ENCODE measurements at regions not wholly inside any gene's neighbourhood (a gene's known extent, or its start where the extent isn't known, plus 50 kb on each side); places are given as distances from the start of the nearest gene placed in this dataset.

- no peak for DNase-seq (ENCODE audit: low spot score)
Observed at GRCh38 chr9:118401546-118401945, 697.3 kb downstream of the TLR4 start.

GRCh38 chr9:118414676-118415075 lies 710.5 kb downstream of the TLR4 start:
- DNase-seq (ENCODE audit: low spot score) = no peak

- peak; percentile 49 for DNase-seq (ENCODE audit: low spot score)
Observed at GRCh38 chr9:118418887-118419565, 714.8 kb downstream of the TLR4 start.

GRCh38 chr9:118419676-118420075 lies 715.5 kb downstream of the TLR4 start:
- DNase-seq (ENCODE audit: low spot score) = no peak

- DNase-seq (ENCODE audit: low spot score) = no peak
Observed at GRCh38 chr9:118422508-118422907, 718.3 kb downstream of the TLR4 start.

- DNase-seq (ENCODE audit: low spot score) = no peak
Observed at GRCh38 chr9:118423021-118423420, 718.8 kb downstream of the TLR4 start.

GRCh38 chr9:118423721-118424120 lies 719.5 kb downstream of the TLR4 start:
- DNase-seq (ENCODE audit: low spot score) = no peak

GRCh38 chr9:118426772-118427171 lies 722.6 kb downstream of the TLR4 start:
- DNase-seq (ENCODE audit: low spot score) = no peak

- no peak for DNase-seq (ENCODE audit: low spot score)
Observed at GRCh38 chr9:118438810-118439209, 734.6 kb downstream of the TLR4 start.

GRCh38 chr9:118439441-118439840 lies 735.2 kb downstream of the TLR4 start:
- DNase-seq (ENCODE audit: low spot score) = no peak

GRCh38 chr9:118444403-118444802 lies 740.2 kb downstream of the TLR4 start:
- no peak for DNase-seq (ENCODE audit: low spot score)

- DNase-seq (ENCODE audit: low spot score) = no peak
Observed at GRCh38 chr9:118446943-118447639, 742.9 kb downstream of the TLR4 start.

- no peak for DNase-seq (ENCODE audit: low spot score)
Observed at GRCh38 chr9:118449554-118449953, 745.4 kb downstream of the TLR4 start.

GRCh38 chr9:118455259-118455658 lies 751.1 kb downstream of the TLR4 start:
- DNase-seq (ENCODE audit: low spot score) = no peak

GRCh38 chr9:118455788-118456187 lies 751.6 kb downstream of the TLR4 start:
- no peak for DNase-seq (ENCODE audit: low spot score)

GRCh38 chr9:118457171-118458000 lies 753.2 kb downstream of the TLR4 start:
- DNase-seq (ENCODE audit: low spot score) = no peak

- no peak for DNase-seq (ENCODE audit: low spot score)
Observed at GRCh38 chr9:118459913-118460312, 755.7 kb downstream of the TLR4 start.

- DNase-seq (ENCODE audit: low spot score) = no peak
Observed at GRCh38 chr9:118463419-118463818, 759.2 kb downstream of the TLR4 start.

- no peak for DNase-seq (ENCODE audit: low spot score)
Observed at GRCh38 chr9:118473521-118473920, 769.3 kb downstream of the TLR4 start.

- no peak for DNase-seq (ENCODE audit: low spot score)
Observed at GRCh38 chr9:118478752-118479151, 774.5 kb downstream of the TLR4 start.

- DNase-seq (ENCODE audit: low spot score) = no peak
Observed at GRCh38 chr9:118482306-118482705, 778.1 kb downstream of the TLR4 start.

GRCh38 chr9:118483677-118484076 lies 779.5 kb downstream of the TLR4 start:
- DNase-seq (ENCODE audit: low spot score) = no peak

GRCh38 chr9:118503236-118503635 lies 799.0 kb downstream of the TLR4 start:
- DNase-seq (ENCODE audit: low spot score) = no peak

Measured in A172 (cell line).